Adrenal gland (tissue), 9 donors: ENCODE measurements at regions not wholly inside any gene's neighbourhood (a gene's known extent, or its start where the extent isn't known, plus 50 kb on each side); places are given as distances from the start of the nearest gene placed in this dataset.
"Not testable (repeated sequence)": the region's sequence is repeated elsewhere in the genome, so short reads cannot be mapped to it uniquely, and the experiment has no call there.

Experiments used
- DNase-seq, 7 donors: peaks; one replicate each; pipeline ENCODE4 v3.0.0-alpha.2; 2019 to 2020
- H3K27ac ChIP-seq, 5 donors: fragments of 200-600 bp; sonication (generic) in 4 of 5; 1 replicate in 3 of 5; 2 replicates in 2 of 5; pipeline versions ENCODE4 v1.5.1 to v1.8.0; 2016 to 2020; ENCODE audit warnings: mild to moderate bottlenecking in 1 of 5
- H3K27me3 ChIP-seq: fragments of 200-600 bp; 2 replicates; pipeline ENCODE4 v1.8.0; 2021
- H3K36me3 ChIP-seq, 2 donors: fragments of 200-600 bp; replicated peaks in 1 of 2; 1 replicate in 1 of 2; 2 replicates in 1 of 2; pipeline versions ENCODE4 v1.5.1 to v1.8.0; 2018 to 2022
- H3K4me1 ChIP-seq, 2 donors: fragments of 200-600 bp; replicated peaks in 1 of 2; 1 replicate in 1 of 2; 2 replicates in 1 of 2; pipeline versions ENCODE4 v1.5.1 to v1.8.0; 2018 to 2021
- H3K4me3 ChIP-seq, 4 donors: fragments of 200-600 bp; sonication (generic) in 3 of 4; one replicate each; pipeline ENCODE4 v1.5.1; 2016 to 2018
- H3K9me3 ChIP-seq, 3 donors: fragments of 200-600 bp; sonication (generic) in 1 of 3; replicated peaks in 1 of 3; 1 replicate in 2 of 3; 2 replicates in 1 of 3; pipeline versions ENCODE4 v1.5.1 to v1.8.0; 2016 to 2021
- POLR2A ChIP-seq, 2 donors: fragments of 450-650 bp; IDR thresholded peaks; one replicate each; pipeline ENCODE4 v1.6.1; 2017; ENCODE audit warnings: antibody characterized with exemption in 2 of 2, mild to moderate bottlenecking in 2 of 2, moderate library complexity in 1 of 2
- WGBS, 4 donors: extraction: QIAGEN DNeasy Blood & Tissue Kit in 2 of 4; methylation state at CpG; one replicate each; pipeline versions ENCODE4 v1.1.5 to v1.1.7; 2013 to 2017; 5-methylcytosine and 5-hydroxymethylcytosine counted together
- intact Hi-C, 2 donors: fragments of 100-400 bp; cut with DNase I; formaldehyde crosslinking; loops; one replicate each; pipeline versions ENCODE4 v1.14.1 to v1.15.0; 2022 to 2023
- TF ChIP-seq, protein P1 (sequence below), 6 experiments: fragments of 450-650 bp in 4 of 6; fragments of 200-600 bp in 2 of 6; sonication (generic) in 1 of 6; IDR thresholded peaks; 1 replicate in 5 of 6; 2 replicates in 1 of 6; pipeline versions ENCODE4 v1.5.1 to v1.8.0; 2016 to 2021; ENCODE audit warnings: antibody characterized with exemption in 6 of 6, mild to moderate bottlenecking in 2 of 6, moderate library complexity in 1 of 6
- donor health status: healthy with polysubstance abuse.
- donor health status: Bipolar disorder and iron deficiency.
- donor health status: DM: yes; HTN: yes; CAD: no.
- donor health status: DM: no; HTN: no; CAD: no.
- donor health status: DM: no; HTN: no; CAD: no.

DNA sequence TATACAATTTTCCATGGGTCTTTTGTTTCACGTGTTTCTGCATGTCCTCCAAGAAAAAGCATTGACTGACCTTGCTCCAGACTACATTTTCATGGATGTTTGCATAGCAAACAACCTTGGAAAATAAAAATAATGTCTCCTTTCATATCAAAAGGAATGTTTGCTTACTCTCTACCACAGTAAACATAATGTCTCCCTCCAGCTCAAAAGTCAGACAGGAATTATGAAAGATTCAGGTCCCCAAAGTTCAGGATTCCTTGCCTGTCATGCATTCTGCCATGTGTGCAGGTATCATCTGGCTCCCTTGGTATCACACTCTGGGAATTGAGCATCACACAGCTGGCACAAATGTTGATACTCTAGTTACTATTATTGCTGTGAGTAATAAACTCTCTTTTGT, 103.1 kb upstream of the ZC3H15 start:
- Histone ChIP-seq H3K4me1 (peaks cover 0 to 5% of the 10 kb centered on the region in 2 donors), H3K27ac (no peak overlapping the region), H3K36me3 (no peaks in the 10 kb centered on the region), H3K9me3 (peaks cover 0 to 4% (median 0%) of the 10 kb centered on the region in 3 donors), H3K27me3 (no peaks in the 10 kb centered on the region), H3K4me3 (no peak overlapping the region)
- WGBS, 4 donors: 48 to 65% (median 51%) methylated on average over 1 of the region's 1 CpG
- TF ChIP-seq POLR2A (IDR thresholded peaks at IDR 0.05): no peak
- TF ChIP-seq, protein P1, sequence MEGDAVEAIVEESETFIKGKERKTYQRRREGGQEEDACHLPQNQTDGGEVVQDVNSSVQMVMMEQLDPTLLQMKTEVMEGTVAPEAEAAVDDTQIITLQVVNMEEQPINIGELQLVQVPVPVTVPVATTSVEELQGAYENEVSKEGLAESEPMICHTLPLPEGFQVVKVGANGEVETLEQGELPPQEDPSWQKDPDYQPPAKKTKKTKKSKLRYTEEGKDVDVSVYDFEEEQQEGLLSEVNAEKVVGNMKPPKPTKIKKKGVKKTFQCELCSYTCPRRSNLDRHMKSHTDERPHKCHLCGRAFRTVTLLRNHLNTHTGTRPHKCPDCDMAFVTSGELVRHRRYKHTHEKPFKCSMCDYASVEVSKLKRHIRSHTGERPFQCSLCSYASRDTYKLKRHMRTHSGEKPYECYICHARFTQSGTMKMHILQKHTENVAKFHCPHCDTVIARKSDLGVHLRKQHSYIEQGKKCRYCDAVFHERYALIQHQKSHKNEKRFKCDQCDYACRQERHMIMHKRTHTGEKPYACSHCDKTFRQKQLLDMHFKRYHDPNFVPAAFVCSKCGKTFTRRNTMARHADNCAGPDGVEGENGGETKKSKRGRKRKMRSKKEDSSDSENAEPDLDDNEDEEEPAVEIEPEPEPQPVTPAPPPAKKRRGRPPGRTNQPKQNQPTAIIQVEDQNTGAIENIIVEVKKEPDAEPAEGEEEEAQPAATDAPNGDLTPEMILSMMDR (IDR thresholded peaks at IDR 0.05): no peak
- intact Hi-C loops: no loop called here
- DNase-seq: no peak

DNA sequence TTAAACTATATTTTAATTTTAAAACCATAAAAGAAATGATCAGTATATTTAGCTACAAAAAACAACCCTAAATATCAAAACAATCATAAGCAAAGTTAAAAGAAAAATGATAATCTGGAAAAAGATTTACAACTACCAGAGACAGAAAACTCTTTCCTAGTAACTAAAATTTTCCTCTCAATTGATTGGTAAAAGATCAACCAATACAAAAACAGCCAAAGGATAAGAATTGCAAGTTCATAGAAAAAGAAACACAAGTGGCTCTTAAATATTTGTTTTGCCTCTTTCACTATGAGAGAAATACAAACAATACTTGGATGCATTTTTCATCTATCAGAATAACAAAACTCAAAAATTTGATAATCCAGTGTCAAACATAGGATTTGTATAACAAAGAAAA, 101.8 kb upstream of the ZC3H15 start:
- Histone ChIP-seq H3K4me3 (no peak overlapping the region), H3K9me3 (peaks cover 0 to 4% (median 0%) of the 10 kb centered on the region in 3 donors), H3K4me1 (peaks cover 0 to 5% of the 10 kb centered on the region in 2 donors), H3K36me3 (no peaks in the 10 kb centered on the region), H3K27ac (no peak overlapping the region), H3K27me3 (no peaks in the 10 kb centered on the region)
- DNase-seq: no peak
- intact Hi-C loops: no loop called here
- TF ChIP-seq, protein P1 (IDR thresholded peaks at IDR 0.05): no peak
- no peak for TF ChIP-seq POLR2A (IDR thresholded peaks at IDR 0.05)

DNA sequence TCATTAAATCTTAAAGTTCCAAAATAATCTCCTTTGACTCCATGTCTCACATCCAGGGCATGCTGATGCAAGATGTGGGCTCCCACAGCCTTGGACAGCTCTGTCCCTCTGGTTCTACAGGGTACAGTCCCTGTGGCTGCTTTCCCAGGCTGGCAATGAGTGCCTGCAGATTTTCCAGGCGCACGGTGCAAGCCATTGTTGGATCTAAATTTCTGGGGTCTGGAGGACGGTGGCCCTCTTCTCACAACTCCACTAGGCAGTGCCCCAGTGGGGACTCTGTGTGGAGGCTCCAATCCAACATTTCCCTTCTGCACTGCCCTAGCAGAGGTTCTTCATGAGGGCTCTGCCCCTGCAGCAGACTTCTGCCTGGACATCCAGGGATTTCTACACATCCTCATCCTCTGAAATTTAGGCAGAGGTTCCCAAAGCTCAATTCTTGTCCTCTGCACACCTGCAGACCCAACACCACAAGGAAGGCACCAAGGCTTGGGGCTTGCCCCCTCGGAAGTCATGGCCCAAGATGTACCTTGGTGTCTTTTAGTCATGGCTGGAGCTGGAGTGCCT, 100.3 kb upstream of the ZC3H15 start:
- H3K27ac ChIP-seq, H3K4me3 ChIP-seq, DNase-seq, H3K27me3 ChIP-seq, H3K36me3 ChIP-seq, intact Hi-C loops, H3K9me3 ChIP-seq, H3K4me1 ChIP-seq: not testable (repeated sequence)
- WGBS, 4 donors: 94 to 100% (median 96%) methylated on average over 3 to 4 of the region's 4 CpGs

DNA sequence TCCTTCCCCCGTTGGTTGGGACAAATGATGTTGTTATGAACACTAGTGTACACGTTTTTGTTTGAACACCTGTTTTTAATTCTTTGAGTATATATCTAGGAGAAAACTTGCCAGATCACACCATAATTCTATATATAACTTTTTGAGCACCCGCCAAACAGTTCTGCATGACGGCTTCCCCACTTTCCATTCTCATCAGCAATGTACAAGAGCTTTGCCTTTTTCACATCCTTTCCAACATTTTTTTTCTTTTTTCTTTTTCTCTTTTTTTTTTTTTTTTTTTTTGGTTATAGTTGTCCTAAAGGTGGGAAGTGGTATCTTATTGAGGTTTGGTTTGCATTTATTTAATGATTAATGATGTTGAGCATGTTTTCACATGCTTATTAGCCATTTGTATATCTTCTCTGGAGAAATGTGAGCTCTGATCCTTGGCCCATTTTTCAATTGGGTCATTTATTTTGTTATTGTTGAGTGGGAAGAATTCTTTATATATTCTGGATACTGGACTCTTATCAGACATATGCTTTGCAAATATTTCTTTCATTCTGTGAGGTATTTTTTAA, 86.9 kb upstream of the ZC3H15 start:
- intact Hi-C loops: no loop called here
- no peak for TF ChIP-seq POLR2A (IDR thresholded peaks at IDR 0.05)
- TF ChIP-seq, protein P1 (IDR thresholded peaks at IDR 0.05): no peak
- WGBS, 4 donors: 66 to 78% (median 74%) methylated on average over 4 of the region's 4 CpGs
- DNase-seq: no peak
- Histone ChIP-seq H3K27ac (no peak overlapping the region), H3K9me3 (no peaks in the 10 kb centered on the region), H3K4me3 (no peak overlapping the region), H3K36me3 (no peaks in the 10 kb centered on the region), H3K27me3 (no peaks in the 10 kb centered on the region), H3K4me1 (no peaks in the 10 kb centered on the region)

DNA sequence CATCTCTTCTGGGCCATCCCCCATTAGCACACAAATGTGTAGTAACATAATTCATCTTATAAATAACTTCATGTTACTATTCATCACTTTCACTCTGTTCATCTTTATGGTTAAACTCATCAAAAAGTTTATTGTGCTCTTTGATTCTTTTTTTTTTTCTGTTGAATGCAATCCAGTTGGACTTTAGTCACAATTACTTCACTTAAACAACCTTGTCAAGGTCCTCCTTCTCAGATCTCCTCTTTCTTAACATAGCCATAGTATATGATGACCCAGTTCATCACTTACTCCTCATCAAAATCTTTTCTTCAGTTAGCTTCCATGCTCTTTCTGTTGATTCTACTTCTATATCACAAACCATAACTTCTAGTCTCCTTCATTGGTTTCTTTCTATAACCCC, 80.2 kb upstream of the ZC3H15 start:
- TF ChIP-seq, protein P1 (IDR thresholded peaks at IDR 0.05): no peak
- TF ChIP-seq POLR2A (IDR thresholded peaks at IDR 0.05): no peak
- no peak overlapping the region for H3K4me3 ChIP-seq
- H3K27me3 ChIP-seq: no peaks in the 10 kb centered on the region
- H3K4me1 ChIP-seq: no peaks in the 10 kb centered on the region
- intact Hi-C loops: no loop called here
- no peaks in the 10 kb centered on the region for H3K9me3 ChIP-seq
- no peak overlapping the region for H3K27ac ChIP-seq
- no peaks in the 10 kb centered on the region for H3K36me3 ChIP-seq
- DNase-seq: no peak
